Trophoblast cell (in vitro differentiated cells and primary cell): ENCODE measurements at regions not wholly inside any gene's neighbourhood (a gene's known extent, or its start where the extent isn't known, plus 50 kb on each side); places are given as distances from the start of the nearest gene placed in this dataset.
"Not testable (repeated sequence)": the region's sequence is repeated elsewhere in the genome, so short reads cannot be mapped to it uniquely, and the experiment has no call there.

Experiments used
- DNase-seq, 2 donors: peaks; one replicate each; pipeline ENCODE4 v3.0.0-alpha.2; 2016
- H2AFZ ChIP-seq: 2 replicates; pipeline ENCODE4 v1.6.1; 2013; ENCODE audit warnings: low read length, moderate library complexity, mild to moderate bottlenecking; ENCODE audit not compliant: insufficient read depth, poor library complexity
- H2AK5ac ChIP-seq: 2 replicates; pipeline ENCODE4 v1.6.1; 2013; ENCODE audit warnings: mild to moderate bottlenecking, low read length
- H2BK120ac ChIP-seq: 2 replicates; pipeline ENCODE4 v1.6.1; 2013; ENCODE audit warnings: low read length, mild to moderate bottlenecking, moderate library complexity; ENCODE audit not compliant: insufficient read depth, poor library complexity
- H2BK12ac ChIP-seq: 2 replicates; pipeline ENCODE4 v1.6.1; 2013; ENCODE audit warnings: mild to moderate bottlenecking, low read length, moderate library complexity
- H2BK5ac ChIP-seq: 2 replicates; pipeline ENCODE4 v1.6.1; 2013; ENCODE audit warnings: low read length, low read depth, moderate library complexity, mild to moderate bottlenecking; ENCODE audit not compliant: poor library complexity
- H3K14ac ChIP-seq: 2 replicates; pipeline ENCODE4 v1.6.1; 2013; ENCODE audit warnings: mild to moderate bottlenecking, low read length
- H3K18ac ChIP-seq: 2 replicates; pipeline ENCODE4 v1.6.1; 2013; ENCODE audit warnings: mild to moderate bottlenecking, low read length
- H3K23ac ChIP-seq: 2 replicates; pipeline ENCODE4 v1.6.1; 2013; ENCODE audit warnings: low read length
- H3K27ac ChIP-seq: 2 replicates; pipeline ENCODE4 v1.5.1; 2013; ENCODE audit warnings: low read depth, mild to moderate bottlenecking, inconsistent platforms, low read length, moderate library complexity
- H3K27me3 ChIP-seq: 2 replicates; pipeline ENCODE4 v1.6.1; 2013; ENCODE audit warnings: inconsistent platforms, mild to moderate bottlenecking, low read length, moderate library complexity; ENCODE audit not compliant: insufficient read depth
- H3K36me3 ChIP-seq, 2 experiments: 1 replicate in 1 of 2; 2 replicates in 1 of 2; pipeline ENCODE4 v1.6.1; 2013; ENCODE audit warnings: low read length in 2 of 2, mild to moderate bottlenecking in 2 of 2, moderate library complexity in 1 of 2; ENCODE audit not compliant: insufficient read depth in 2 of 2, control insufficient read depth in 1 of 2
- H3K4ac ChIP-seq: 2 replicates; pipeline ENCODE4 v1.6.1; 2013; ENCODE audit warnings: low read depth, mild to moderate bottlenecking, low read length, moderate library complexity
- H3K4me1 ChIP-seq, 2 experiments: 1 replicate in 1 of 2; 2 replicates in 1 of 2; pipeline ENCODE4 v1.6.1; 2013; ENCODE audit warnings: low read length in 2 of 2, mild to moderate bottlenecking in 2 of 2, moderate library complexity in 1 of 2; ENCODE audit not compliant: insufficient read depth in 2 of 2, control insufficient read depth in 1 of 2
- H3K4me2 ChIP-seq: 2 replicates; pipeline ENCODE4 v1.6.1; 2013; ENCODE audit warnings: inconsistent platforms, mild to moderate bottlenecking, low read length, moderate library complexity
- H3K4me3 ChIP-seq: 2 replicates; pipeline ENCODE4 v1.5.1; 2013; ENCODE audit warnings: mild to moderate bottlenecking, low read depth, low read length, inconsistent platforms
- H3K79me1 ChIP-seq: one replicate; pipeline ENCODE4 v1.6.1; 2013; ENCODE audit warnings: low read length
- H3K79me2 ChIP-seq: 2 replicates; pipeline ENCODE4 v1.6.1; 2013; ENCODE audit warnings: low read length, mild to moderate bottlenecking; ENCODE audit not compliant: control insufficient read depth, insufficient read depth, poor library complexity
- H3K9ac ChIP-seq: 2 replicates; pipeline ENCODE4 v1.6.1; 2013; ENCODE audit warnings: mild to moderate bottlenecking, low read length
- H3K9me3 ChIP-seq: 2 replicates; pipeline ENCODE4 v1.6.1; 2013; ENCODE audit warnings: low read depth, mild to moderate bottlenecking, control low read depth, inconsistent platforms, low read length; ENCODE audit not compliant: insufficient read depth
- H4K12ac ChIP-seq: 2 replicates; pipeline ENCODE4 v1.6.1; 2013; ENCODE audit warnings: low read depth, mild to moderate bottlenecking, low read length, moderate library complexity
- H4K8ac ChIP-seq: 2 replicates; pipeline ENCODE4 v1.6.1; 2013; ENCODE audit warnings: low read depth, mild to moderate bottlenecking, low read length, moderate library complexity
- H4K91ac ChIP-seq: one replicate; pipeline ENCODE4 v1.6.1; 2013; ENCODE audit warnings: low read depth, mild to moderate bottlenecking, low read length, moderate library complexity
- whole genome bisulfite sequencing: extraction: QIAGEN DNeasy Blood & Tissue Kit; methylation state at CpG from one replicate; pipeline ENCODE4 v1.1.7; 2013; ENCODE audit warnings: missing lambda C conversion rate; ENCODE audit not compliant: insufficient read length, insufficient coverage; ENCODE audit errors: extremely low coverage; 5-methylcytosine and 5-hydroxymethylcytosine counted together

DNA sequence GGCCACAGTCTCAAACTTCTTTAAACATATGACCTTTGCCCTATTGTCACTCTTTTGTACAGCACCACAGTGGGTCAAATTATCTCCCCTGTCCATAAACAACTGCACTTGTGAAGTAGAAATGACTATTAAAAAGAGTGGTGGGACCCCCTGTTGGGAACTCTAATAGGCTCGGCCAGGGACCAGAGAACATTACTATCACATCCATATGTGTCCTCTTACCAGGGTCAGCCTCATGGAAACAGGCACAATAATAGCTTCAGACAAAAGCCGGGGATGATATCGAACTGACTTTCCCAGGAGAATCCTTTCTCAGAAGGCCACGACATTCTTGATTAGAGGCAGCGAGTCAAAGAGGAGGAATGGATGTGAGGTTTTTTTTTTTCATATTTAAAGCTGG lies 96.6 kb downstream of the NKX2-1 start:
- H2BK120ac ChIP-seq = no peak overlapping the region
- H3K23ac ChIP-seq = no peak overlapping the region
- no peak overlapping the region for H2AFZ ChIP-seq
- no peaks in the 10 kb centered on the region for H3K36me3 ChIP-seq
- no peak overlapping the region for H3K14ac ChIP-seq
- no peak overlapping the region for H2AK5ac ChIP-seq
- H3K4ac ChIP-seq = no peak overlapping the region
- no peaks in the 10 kb centered on the region for H3K9me3 ChIP-seq
- no peaks in the 10 kb centered on the region for H3K27me3 ChIP-seq
- no peak overlapping the region for H4K8ac ChIP-seq
- H3K4me3 ChIP-seq = no peak overlapping the region
- H3K4me1 ChIP-seq = no peaks in the 10 kb centered on the region
- H3K79me1 ChIP-seq = no peaks in the 10 kb centered on the region
- no CpG with 5 or more reads among the region's 5 CpGs for WGBS
- no peak overlapping the region for H3K27ac ChIP-seq
- no peak overlapping the region for H3K9ac ChIP-seq
- no peaks in the 10 kb centered on the region for H3K79me2 ChIP-seq
- no peak overlapping the region for H2BK5ac ChIP-seq
- H4K91ac ChIP-seq = no peak overlapping the region
- H3K4me2 ChIP-seq = no peak overlapping the region
- H2BK12ac ChIP-seq = no peak overlapping the region
- no peak for DNase-seq
- H4K12ac ChIP-seq = no peak overlapping the region
- H3K18ac ChIP-seq = no peak overlapping the region

DNA sequence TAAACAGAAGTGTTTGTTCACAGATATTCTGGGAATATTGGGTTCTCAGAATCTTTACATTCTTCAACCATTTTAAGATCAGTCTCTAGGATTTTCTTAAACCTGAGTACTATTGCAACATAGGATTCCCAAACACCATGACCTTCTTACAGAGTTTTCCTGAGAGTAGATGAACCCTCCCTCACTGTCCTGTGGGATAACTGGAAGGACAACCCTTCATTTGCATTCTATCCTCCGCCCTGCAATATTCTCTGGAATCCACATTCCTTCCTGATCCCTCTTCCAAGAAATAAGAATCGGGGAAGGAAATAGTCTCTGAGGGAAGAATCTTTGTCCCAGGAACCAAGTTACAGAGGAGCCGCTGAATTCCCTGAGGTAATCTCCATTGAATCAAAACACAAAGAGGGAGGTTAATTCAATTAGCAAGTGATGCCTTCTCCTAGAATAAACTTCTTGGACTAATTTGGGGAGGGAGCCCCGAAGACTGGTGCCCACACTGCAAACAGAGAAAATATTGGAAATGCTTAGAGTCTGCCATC lies 99.8 kb upstream of the MBIP start:
- no peaks in the 10 kb centered on the region for H3K36me3 ChIP-seq
- H3K9me3 ChIP-seq = no peaks in the 10 kb centered on the region
- H3K4me2 ChIP-seq = no peak overlapping the region
- no CpG with 5 or more reads among the region's 4 CpGs for WGBS
- no peak overlapping the region for H2AK5ac ChIP-seq
- no peaks in the 10 kb centered on the region for H3K4me1 ChIP-seq
- no peak for DNase-seq
- no peak overlapping the region for H4K12ac ChIP-seq
- H3K79me2 ChIP-seq = no peaks in the 10 kb centered on the region
- H3K79me1 ChIP-seq = no peaks in the 10 kb centered on the region
- H3K27me3 ChIP-seq = no peaks in the 10 kb centered on the region
- no peak overlapping the region for H2BK12ac ChIP-seq
- H3K23ac ChIP-seq = no peak overlapping the region
- H3K4ac ChIP-seq = no peak overlapping the region
- H3K4me3 ChIP-seq = no peak overlapping the region
- no peak overlapping the region for H2AFZ ChIP-seq
- no peak overlapping the region for H3K27ac ChIP-seq
- no peak overlapping the region for H4K8ac ChIP-seq
- H3K14ac ChIP-seq = no peak overlapping the region
- H3K18ac ChIP-seq = no peak overlapping the region
- no peak overlapping the region for H4K91ac ChIP-seq
- no peak overlapping the region for H2BK5ac ChIP-seq
- no peak overlapping the region for H3K9ac ChIP-seq
- H2BK120ac ChIP-seq = no peak overlapping the region

DNA sequence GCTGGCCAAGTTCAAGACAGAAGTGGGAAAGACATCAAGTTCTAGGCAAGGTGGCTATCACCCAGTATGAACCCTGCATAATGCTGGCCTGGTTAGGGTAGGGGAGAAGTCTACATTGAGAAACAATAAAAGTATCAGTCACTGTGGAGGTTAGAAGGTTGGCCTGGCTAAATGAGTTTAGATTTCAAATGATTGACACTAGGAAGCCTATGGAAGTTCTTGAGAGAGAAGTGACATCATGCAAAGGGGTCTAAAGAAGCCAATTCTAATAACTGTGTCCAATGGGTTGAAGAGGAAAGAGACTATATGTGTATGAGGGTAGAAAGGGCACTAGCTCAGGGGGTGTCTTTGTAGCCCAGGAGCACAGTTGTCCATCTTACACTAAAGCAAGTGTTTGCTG lies 98.5 kb upstream of the MBIP start:
- Histone ChIP-seq H3K9ac (no peak overlapping the region), H3K14ac (no peak overlapping the region), H3K23ac (no peak overlapping the region), H3K4me2 (no peak overlapping the region), H3K4ac (no peak overlapping the region), H3K27ac (no peak overlapping the region), H2BK120ac (no peak overlapping the region), H3K4me1 (no peaks in the 10 kb centered on the region), H3K27me3 (no peaks in the 10 kb centered on the region), H3K79me1 (no peaks in the 10 kb centered on the region), H3K79me2 (no peaks in the 10 kb centered on the region), H3K18ac (no peak overlapping the region), H3K9me3 (no peaks in the 10 kb centered on the region), H4K91ac (no peak overlapping the region), H3K36me3 (no peaks in the 10 kb centered on the region), H2BK12ac (no peak overlapping the region), H2BK5ac (no peak overlapping the region), H2AFZ (no peak overlapping the region), H2AK5ac (no peak overlapping the region), H3K4me3 (no peak overlapping the region), H4K8ac (no peak overlapping the region), H4K12ac (no peak overlapping the region)
- DNase-seq = no peak

DNA sequence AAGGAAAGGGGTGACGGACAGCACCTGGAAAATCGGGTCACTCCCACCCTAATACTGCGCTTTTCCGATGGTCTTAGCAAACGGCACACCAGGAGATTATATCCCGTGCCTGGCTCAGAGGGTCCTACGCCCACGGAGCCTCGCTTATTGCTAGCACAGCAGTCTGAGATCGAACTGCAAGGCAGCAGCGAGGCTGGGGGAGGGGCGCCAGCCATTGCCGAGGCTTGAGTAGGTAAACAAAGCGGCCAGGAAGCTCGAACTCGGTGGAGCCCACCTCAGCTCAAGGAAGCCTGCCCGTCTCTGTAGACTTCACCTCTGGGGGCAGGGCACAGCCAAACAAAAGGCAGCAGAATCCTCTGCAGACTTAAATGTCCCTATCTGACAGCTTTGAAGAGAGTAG lies 91.5 kb upstream of the MBIP start:
- no CpG with 5 or more reads among the region's 17 CpGs for WGBS

More for the DNA sequence above, 91.5 kb upstream of the MBIP start:
- not testable (repeated sequence) for H2AFZ ChIP-seq, H3K14ac ChIP-seq, H4K91ac ChIP-seq, H3K4ac ChIP-seq, H2BK120ac ChIP-seq, H3K4me2 ChIP-seq, H3K9ac ChIP-seq, H2AK5ac ChIP-seq, H2BK5ac ChIP-seq, H4K12ac ChIP-seq, H3K79me1 ChIP-seq, H3K4me3 ChIP-seq, H2BK12ac ChIP-seq, H3K23ac ChIP-seq, H3K27me3 ChIP-seq, H3K79me2 ChIP-seq, H3K4me1 ChIP-seq, DNase-seq, H3K27ac ChIP-seq, H3K36me3 ChIP-seq, H4K8ac ChIP-seq, H3K18ac ChIP-seq, H3K9me3 ChIP-seq
